HG03280 (cell line): ENCODE measurements at regions not wholly inside any gene's neighbourhood (a gene's known extent, or its start where the extent isn't known, plus 50 kb on each side); places are given as distances from the start of the nearest gene placed in this dataset.

Source experiments
- ATAC-seq: cut with Tn5 transposase; IDR thresholded peaks from one replicate; pipeline ENCODE4 v1.9.1; 2021; ENCODE audit warnings: mild to moderate bottlenecking, moderate library complexity; ENCODE audit not compliant: unreplicated experiment

DNA sequence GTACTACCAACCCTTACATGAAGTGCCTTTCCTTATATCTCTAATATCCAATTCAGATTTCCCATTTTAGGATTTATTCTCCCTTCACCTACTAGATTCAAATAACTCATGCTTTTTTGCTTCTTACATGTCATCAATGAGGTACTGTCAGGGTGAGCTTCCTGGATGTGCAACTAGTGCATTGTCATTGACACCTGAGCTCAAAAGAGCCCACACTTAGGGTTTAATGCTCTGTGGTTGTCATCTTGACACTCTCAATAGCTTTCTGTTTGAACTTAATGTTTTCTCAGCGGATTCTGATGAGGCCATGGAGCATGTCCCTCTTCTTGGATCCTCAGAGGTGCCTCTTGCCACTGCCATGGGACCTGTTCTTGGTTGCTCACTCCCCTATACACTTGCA, 1033.3 kb upstream of the EYS start:
- ATAC-seq = no peak

DNA sequence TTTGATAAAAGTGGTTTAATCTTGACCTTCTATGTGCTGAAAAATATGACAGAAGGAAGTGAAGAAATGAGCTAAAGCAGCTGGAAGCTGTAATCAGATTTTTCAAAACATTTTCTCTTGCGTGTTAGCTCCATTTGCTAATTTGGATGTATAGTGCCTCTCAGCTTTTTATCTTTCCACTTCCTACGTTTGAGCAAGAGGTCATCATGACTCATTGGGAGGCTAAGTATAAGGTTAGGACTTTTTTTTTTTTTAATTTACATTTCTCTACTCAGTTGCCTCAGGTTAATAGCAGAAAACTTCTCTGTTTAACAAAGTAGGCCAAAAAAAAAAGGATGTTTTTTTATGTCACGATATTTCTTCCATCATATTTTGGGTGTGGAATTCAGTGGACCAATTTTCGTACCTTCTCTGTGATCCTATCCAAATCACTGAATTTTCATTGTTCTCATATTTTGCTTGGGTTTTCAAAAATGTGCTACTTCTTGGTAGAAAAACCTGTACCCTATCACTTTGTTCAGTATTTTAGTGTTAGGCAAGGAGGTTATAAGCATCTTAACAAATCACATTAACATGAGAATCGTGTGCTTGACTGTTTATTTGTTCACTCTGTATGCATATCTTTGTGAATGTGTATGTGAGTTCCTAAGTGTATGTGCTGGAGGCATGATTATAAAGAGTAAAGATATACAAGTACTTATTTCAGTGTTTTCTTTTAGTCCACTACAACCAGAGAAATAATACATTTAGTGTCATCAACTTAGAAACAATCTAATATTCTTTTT, 1028.3 kb upstream of the EYS start:
- no peak for ATAC-seq

DNA sequence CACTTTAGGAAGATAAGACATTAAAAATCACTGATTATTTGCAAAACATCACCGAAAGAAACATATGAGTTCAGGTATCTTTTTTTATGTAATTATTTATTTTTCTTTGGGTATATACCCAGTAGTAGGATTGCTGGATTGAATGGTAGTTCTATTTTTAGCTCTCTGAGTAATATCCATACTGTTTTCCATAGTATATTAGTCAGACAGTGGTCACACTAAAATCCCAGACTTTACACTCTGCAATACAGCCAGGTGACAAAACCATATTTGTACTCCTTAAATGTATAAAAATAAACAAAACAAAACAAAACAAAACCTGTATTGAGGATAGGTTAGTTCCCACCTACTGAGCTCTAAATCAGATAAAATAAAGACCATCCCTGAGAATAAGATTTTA, 1024.3 kb upstream of the EYS start:
- no peak for ATAC-seq

DNA sequence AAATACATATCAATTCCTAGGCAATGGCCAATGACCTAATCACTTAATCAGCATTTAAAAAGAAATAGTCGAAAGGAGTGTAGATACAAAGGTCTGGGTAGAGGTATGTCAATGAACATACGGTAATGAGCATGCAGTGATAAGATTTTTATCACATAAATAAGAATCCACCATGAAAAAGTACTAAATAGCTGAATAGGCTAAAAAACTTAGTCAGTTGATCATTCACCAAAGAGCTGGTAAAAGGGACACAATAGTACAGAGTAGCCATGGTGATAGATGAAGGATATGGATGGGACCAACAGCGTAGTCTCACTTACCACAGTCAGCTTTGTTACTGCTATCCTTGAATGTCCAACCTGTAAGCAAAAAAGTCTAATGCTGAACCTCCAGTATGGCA, 1018.6 kb upstream of the EYS start:
- ATAC-seq = no peak

DNA sequence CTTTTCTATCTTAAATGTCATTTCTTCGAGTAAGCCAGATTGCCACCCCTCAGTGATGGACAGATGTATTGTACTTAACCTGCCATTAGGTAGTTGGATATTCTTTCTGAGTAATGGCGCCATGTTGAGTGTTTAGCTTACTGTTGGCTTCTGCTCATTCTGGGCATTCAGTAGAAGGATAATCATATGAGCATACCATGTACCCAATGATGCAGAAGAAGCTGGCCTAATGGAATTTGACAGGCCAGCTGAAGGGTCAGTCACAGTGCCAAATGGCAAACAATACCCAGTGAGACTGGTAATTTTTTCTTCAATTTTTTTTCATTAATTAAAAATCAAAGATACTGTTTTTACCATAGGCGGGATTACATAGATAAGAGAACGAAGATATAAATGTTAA, 1010.8 kb upstream of the EYS start:
- ATAC-seq = no peak

DNA sequence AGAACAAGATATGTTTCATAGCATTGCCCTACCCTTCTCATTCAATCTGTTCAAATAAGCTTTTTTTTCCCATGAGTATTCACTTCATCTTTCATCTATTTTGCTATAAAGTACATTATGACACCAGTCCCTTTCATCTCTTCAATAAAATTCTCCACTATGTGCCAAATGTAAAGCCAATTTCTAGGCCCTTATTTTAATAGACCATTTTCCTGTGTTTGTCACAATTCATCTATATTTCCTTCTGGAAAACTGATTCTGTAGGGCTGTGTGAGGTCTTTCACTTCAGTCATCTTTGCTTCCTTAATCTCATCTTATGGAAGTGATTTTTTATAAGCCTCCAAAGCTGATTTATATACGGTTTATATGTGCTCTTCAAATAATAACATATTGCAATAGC, 992.4 kb upstream of the EYS start:
- no peak for ATAC-seq

DNA sequence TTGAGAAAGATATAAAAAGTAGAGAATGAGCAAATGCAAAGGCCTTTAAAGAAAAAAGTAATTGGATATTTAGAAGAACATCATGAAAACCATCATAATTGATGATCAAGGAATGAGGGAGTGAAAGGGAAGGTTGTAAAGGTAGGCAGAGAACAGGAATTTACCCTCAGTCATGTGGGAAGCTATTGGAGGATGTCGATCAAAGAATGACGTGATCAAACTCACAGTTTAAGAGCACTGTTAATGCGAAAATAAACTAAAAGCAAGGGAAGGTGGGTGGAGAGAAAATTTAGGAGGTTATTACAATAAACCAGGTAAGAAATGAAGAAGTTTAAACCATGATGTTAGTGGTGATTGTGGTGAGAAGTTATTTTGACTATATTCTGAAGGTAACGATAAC, 982.6 kb upstream of the EYS start:
- no peak for ATAC-seq

DNA sequence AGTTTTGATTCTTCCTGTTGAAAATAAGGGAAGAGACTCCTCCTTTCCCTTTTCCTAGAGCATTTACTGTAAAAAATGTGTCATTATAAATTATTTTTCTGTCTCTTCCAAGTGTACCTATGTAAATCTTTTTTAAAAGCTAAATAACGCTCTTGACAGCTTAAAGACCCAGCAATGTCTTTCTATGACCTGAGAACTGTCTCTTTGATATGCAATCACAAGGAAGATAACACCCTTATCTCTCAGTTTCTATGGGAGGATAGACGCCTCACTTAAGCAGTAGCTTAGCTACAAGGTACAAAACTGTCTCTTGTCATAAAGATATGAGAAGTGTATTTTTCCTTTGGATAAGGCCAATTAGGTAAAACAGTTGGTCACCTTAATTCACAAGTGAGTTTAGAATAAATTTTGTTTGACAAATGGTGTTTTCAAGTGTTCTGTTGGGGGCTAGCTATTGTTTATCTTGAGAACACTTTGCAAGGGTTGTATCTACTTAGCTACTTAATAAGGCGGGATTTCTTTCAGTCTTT, 980.6 kb upstream of the EYS start:
- ATAC-seq = no peak

DNA sequence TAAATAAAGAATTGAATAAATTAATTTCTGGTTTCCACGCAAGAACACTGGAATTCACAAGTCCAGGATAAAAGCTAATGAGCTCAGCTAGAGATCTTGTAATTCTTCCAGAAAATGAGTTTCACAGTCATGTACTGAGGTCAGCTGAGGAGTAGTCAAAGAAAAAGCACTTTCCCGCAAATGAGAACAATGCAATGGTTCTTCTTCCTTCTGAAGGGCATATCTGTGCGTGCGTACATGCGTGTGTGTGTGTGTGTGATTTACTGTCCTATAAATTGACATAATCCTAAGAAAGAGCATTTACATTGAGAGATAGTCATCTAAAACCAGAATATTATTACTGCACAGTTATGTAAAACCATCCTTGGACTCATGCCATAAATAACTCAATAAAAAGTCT, 968.9 kb upstream of the EYS start:
- no peak for ATAC-seq

DNA sequence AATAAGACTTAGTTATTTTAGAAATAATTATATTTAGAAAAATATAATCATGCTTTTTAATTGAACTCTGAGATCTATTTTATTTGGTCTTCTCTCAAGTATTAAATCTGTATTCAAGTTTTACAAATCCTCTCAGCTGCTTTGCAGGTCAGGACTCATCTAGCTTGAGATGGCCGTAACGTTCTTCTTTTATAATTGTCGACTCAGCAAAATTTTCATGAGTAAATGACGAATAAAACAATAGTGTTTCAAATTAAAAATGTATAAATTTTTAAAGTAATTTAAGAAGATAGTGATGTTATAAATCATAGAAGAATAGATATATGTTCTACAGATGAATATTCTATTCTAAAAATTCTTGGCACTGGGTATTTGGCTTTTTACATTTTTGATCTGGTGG, 957.1 kb upstream of the EYS start:
- ATAC-seq = no peak

DNA sequence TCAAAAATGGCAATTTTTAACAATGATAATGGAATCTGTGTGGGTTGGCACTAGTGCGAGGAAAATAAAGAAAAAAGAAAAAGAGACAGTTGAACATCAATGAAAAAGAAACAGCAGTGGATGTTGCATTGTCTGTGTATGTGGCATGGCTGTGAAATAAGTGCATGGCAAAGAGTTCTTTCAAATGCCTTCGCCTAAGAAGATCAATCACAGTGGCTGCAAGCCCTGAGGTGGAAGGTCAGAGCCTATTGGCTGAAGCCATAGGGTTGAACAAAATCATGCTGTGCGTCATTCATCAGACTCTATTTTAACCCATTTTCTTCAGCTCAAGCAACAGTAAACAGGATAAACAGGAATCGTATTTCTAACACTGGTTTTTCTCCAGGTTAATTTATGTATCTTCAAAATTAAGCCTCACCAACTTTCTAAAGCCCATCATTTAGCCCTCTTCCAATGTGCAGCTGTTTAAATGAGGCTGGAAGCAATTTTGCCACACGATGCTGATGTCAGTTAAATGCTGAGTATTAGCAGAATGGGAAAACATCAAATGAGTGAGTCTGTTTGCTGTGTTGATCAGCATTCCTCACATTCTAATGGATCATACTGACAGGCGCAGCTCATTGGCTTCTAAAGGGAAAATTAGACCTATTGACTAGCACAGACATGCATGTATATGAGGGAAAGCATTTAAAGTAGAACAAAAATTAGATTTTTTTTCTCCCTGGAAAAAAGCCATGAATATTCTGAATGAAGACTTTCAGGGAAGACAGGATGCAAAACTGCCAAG, 955.9 kb upstream of the EYS start:
- ATAC-seq = no peak

DNA sequence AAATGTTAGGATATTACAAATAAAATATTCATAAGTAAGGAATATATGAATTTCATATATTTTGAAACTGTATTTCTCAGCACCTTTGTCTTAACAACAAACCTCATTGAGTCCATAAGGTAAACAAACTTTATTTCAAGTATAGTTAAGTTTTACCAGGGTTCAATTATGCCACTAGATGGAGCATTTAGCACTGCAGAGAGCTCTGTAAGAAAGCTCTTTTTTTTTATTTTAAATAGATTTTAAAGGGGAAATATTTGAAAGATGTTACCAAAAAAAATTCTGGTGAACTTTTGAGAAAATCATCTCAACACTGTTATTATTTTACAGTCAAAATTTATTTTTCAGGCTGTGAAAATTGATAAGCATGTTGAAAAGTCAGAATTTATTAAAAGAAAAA, 955.2 kb upstream of the EYS start:
- no peak for ATAC-seq

DNA sequence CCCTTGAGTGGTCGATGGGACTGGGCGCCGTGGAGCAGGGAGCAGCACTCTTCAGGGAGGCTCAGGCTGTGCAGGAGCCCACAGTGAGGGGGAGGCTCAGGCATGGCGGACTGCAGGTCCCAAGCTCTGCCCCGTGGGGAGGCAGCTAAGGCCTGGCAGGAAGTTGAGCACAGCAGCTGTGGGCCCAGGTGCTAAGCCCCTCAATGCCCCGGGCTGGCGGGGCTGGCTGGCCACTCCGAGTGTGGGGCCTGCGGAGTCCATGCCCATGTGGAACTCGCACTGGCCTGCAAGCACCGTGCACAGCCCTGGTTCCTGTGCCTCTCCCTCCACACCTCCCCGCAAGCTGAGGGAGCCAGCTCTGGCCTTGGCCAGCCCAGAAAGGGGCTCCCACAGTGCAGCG, 948.4 kb upstream of the EYS start:
- ATAC-seq = no peak

DNA sequence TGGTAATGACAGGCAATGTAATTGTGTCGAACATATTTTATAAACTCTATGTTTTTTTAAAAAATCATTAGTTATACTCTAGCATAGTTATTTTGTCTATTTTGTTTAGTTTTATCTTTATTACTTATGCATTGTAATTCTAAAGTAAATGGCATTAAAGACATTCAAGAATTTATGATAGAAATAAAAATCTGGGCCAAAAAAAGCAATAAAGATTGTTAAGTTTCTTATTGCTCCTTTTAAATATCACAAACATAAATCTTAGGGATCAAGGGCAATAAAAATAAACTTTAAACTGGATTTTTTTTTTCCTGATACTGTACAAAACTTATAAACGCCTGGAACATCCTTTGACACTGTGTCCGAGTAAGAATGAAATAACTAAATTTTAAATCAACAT, 931.5 kb upstream of the EYS start:
- no peak for ATAC-seq

DNA sequence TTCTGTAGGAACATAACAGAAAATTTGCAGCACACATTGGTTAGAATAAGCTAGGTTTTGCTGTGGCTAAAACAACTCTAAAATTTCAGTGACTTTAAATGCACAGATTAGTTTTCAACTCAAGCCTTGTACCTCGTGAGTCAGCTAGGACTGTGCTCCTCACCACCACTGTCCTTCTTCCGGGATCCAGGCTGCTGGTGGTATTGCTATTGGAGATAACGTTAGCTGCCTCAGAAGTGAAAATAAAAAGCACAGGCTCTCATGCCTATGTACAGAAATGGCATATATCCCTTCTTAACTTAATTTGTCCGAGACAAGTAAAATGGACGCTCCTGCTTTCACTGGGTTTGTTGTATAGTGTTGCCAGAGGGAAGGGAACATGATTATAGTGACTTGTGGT, 931.1 kb upstream of the EYS start:
- ATAC-seq = no peak

DNA sequence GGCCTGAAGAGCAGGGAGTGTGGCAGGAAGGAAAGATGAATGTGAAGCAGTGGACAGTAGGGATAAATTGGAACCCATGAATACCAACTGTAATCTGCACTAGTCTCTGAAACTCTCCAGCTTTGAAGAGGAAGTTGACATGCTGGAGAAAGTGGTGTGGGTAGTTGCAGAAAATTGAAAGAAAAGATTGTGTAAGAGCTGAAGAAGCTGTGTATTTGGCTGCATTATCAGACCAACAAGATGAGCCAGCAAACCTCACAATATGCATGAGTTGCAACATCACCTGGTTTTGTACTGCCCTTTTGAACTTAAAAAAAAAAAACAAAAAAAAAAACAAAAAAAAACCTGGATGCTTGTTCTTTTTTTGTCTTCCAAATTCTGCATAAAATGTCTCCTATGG, 921.9 kb upstream of the EYS start:
- ATAC-seq = no peak

DNA sequence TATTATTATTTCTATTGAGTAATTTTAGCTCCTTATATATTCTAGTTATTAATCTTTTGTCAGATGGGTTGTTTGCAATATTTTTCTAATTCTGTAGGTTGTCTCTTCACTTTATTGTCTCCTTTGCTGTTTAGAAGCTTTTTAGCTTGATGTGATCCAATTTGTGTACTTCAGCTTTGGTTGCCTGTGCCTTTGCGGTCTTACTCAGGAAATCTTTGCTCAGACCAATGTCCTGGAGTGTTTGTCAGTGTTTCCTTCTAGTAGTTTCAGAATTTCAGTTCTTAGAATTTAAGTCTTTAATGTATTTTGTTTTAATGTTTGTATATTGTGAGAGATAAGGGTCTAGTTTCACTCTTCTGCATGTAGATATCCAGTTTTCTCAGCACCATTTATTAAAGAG, 916.0 kb upstream of the EYS start:
- ATAC-seq = no peak

DNA sequence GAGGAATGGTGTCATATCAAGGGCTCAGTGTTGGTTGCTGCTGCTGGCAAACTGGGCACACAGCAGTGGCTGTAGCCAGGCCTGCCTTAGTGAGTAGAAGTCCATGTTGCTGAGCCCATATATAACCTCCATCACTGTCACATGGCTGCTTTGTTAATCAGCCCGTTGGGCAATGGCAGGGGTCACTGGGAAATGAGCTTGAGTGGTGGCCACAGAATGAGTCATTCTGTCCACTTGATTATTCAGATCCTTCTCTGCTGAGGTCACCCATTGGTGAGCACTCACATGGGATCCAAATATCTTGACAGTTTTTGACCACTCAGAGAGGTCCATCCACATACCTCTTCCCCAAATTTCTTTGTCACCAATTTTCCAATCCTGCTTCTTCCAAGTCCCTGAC, 898.9 kb upstream of the EYS start:
- no peak for ATAC-seq

DNA sequence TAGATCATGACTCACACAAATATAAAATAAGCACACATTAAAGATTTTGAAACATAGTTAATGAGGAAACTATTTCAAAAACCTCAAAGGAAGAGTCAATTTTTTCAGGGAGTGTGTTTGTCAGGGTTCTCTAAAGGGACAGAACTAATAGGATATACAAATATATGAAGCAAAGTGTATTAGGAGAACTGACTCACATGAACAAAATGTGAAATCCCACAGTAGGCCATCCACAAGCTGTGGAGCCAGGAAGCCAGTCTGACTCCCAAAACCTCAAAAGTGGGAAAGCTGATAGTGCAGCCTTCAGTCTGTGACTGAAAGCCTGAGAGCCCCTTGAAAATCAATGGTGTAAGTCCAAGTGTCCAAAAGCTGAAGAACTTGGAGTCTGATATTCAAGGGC, 898.0 kb upstream of the EYS start:
- no peak for ATAC-seq

DNA sequence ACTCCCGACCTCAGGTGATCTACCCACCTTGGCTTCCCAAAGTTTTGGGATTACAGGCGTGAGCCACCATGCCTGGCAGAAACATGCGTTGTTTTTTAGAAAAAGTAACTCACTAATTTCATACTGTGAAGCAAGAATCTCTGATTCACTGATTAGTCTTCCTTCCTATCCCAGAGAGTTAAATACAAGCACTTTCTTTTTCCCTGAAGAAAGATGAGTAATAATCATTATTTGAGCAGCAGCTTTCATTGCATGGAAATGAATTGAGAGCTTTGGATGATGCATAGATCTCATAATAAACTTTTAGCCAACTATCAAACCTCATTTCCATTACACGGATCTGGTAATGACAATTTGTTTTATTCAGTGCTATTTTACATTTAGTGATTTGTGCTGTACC, 892.5 kb upstream of the EYS start:
- no peak for ATAC-seq

DNA sequence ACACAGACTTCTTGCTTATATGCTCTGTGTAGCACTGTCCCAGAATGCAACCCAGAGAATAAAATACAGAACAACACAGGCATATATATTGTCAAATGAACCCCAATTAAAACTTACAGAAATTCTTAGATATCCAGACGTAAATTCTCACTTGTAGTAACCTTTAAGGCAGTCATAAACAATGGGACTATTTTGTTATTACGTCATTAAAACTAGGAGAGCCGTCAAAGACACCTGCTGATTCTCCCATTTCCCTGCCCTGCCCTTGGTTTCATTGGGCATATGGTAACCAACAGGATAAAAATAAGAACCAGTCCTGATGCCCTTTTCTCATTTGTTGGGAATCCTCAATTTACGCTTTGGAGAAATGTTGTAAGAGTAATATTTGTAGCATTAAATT, 871.3 kb upstream of the EYS start:
- ATAC-seq = no peak

DNA sequence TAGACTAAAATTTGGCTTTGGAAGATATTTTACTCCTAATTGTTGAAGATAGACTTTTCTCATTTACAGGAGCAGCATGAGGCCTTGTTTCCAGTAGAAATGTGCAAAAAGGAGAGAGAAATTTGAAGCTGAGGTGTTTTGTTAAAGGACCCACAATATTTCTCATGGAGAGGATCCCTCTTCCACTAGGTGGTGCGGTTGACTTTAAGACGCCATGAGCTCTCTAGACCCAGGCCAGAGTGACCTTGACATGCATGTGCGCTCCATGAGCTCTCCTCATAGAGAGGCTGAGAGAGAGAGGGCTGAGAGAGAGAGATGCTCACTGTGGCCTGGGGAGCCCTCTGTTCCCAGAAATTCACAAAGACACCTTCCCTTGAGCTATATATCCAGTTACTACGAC, 861.2 kb upstream of the EYS start:
- no peak for ATAC-seq
